ENCODE measurements at regions not wholly inside any gene's neighbourhood (a gene's known extent, or its start where the extent isn't known, plus 50 kb on each side); places are given as distances from the start of the nearest gene placed in this dataset.

GRCh38 chr6:97423190-97423589 lies 140.2 kb upstream of the MMS22L start:
- H3K4me1 ChIP-seq: peaks cover 5% of the 10 kb centered on the region
- no peaks in the 10 kb centered on the region for H3K36me3 Mint-ChIP-seq
- H3K9ac ChIP-seq: no peak overlapping the region
- no peaks in the 10 kb centered on the region for H4K20me1 ChIP-seq (ENCODE audit: low read depth)
- peaks cover 8% of the 10 kb centered on the region for H3K4me1 Mint-ChIP-seq
- H3K79me2 ChIP-seq (ENCODE audit: low read depth): no peaks in the 10 kb centered on the region
- no peaks in the 10 kb centered on the region for H3K36me3 ChIP-seq
- DNase-seq (ENCODE audit: low spot score): no peak
- H2AFZ ChIP-seq (replicated peaks): no peak overlapping the region
- no peaks in the 10 kb centered on the region for H3K9me3 ChIP-seq (ENCODE audit: low read depth)
- peaks cover 5% of the 10 kb centered on the region for H3K27me3 ChIP-seq
- H3K27me3 Mint-ChIP-seq (ENCODE audit: insufficient read depth, low read depth): no peaks in the 10 kb centered on the region
- H3K27ac ChIP-seq: no peak overlapping the region
- H3K9me3 Mint-ChIP-seq: peaks cover 11% of the 10 kb centered on the region
- H3K4me2 ChIP-seq: no peak overlapping the region
- no peak overlapping the region for H3K27ac Mint-ChIP-seq
- no peak overlapping the region for H3K4me3 Mint-ChIP-seq
- H3K4me3 ChIP-seq: no peak overlapping the region
- TF ChIP-seq, protein P1, sequence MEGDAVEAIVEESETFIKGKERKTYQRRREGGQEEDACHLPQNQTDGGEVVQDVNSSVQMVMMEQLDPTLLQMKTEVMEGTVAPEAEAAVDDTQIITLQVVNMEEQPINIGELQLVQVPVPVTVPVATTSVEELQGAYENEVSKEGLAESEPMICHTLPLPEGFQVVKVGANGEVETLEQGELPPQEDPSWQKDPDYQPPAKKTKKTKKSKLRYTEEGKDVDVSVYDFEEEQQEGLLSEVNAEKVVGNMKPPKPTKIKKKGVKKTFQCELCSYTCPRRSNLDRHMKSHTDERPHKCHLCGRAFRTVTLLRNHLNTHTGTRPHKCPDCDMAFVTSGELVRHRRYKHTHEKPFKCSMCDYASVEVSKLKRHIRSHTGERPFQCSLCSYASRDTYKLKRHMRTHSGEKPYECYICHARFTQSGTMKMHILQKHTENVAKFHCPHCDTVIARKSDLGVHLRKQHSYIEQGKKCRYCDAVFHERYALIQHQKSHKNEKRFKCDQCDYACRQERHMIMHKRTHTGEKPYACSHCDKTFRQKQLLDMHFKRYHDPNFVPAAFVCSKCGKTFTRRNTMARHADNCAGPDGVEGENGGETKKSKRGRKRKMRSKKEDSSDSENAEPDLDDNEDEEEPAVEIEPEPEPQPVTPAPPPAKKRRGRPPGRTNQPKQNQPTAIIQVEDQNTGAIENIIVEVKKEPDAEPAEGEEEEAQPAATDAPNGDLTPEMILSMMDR (IDR thresholded peaks at IDR 0.05): no peak
- TF ChIP-seq EZH2 (IDR thresholded peaks at IDR 0.05): no peak
- TF ChIP-seq EZH2phosphoT487 (IDR thresholded peaks at IDR 0.05): no peak
- no peaks in the 10 kb centered on the region for H3F3A ChIP-seq (ENCODE audit: low read depth)

DNA sequence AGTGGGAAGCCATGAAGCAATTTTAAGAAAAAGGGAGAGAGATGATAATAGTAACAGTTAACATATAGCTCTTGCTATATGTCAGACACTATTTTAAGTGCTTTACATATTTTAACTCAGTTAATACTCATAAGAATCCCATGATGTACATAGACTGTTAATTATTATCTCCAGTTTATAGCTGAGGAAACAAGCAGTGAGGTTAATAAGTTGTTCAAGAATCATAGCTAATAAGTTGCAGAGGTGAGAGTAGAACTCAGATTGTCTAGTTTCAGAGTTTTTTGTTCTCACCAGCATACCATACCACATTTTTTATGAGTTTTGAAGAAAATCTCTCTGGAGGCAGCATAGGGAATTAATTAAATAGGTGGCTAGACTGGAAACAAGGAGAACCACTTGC lies 144.6 kb upstream of the MMS22L start:
- TF ChIP-seq, protein P1 (IDR thresholded peaks at IDR 0.05): no peak
- TF ChIP-seq EZH2 (IDR thresholded peaks at IDR 0.05) (no peak), EZH2phosphoT487 (IDR thresholded peaks at IDR 0.05) (no peak)

GRCh38 chr6:97437087-97437486 lies 154.1 kb upstream of the MMS22L start:
- peak; percentile 54 for DNase-seq (ENCODE audit: low spot score)
- no peak overlapping the region for H3K4me3 Mint-ChIP-seq
- H4K20me1 ChIP-seq (ENCODE audit: low read depth): no peaks in the 10 kb centered on the region
- no peak overlapping the region for H3K27ac ChIP-seq
- H3K4me2 ChIP-seq: no peak overlapping the region
- H3K79me2 ChIP-seq (ENCODE audit: low read depth): no peaks in the 10 kb centered on the region
- TF ChIP-seq EZH2phosphoT487 (IDR thresholded peaks at IDR 0.05): no peak
- TF ChIP-seq, protein P1 (IDR thresholded peaks at IDR 0.05): peak; percentile 86
- TF ChIP-seq EZH2 (IDR thresholded peaks at IDR 0.05): no peak
- no peaks in the 10 kb centered on the region for H3K27me3 ChIP-seq
- no peaks in the 10 kb centered on the region for H3F3A ChIP-seq (ENCODE audit: low read depth)
- H2AFZ ChIP-seq (replicated peaks): no peak overlapping the region
- no peak overlapping the region for H3K9ac ChIP-seq
- peaks cover 2% of the 10 kb centered on the region for H3K27me3 Mint-ChIP-seq (ENCODE audit: insufficient read depth, low read depth)
- H3K4me3 ChIP-seq: no peak overlapping the region
- no peaks in the 10 kb centered on the region for H3K36me3 Mint-ChIP-seq
- H3K9me3 Mint-ChIP-seq: no peaks in the 10 kb centered on the region
- no peaks in the 10 kb centered on the region for H3K36me3 ChIP-seq
- H3K4me1 Mint-ChIP-seq: peaks cover 9% of the 10 kb centered on the region
- H3K4me1 ChIP-seq: no peaks in the 10 kb centered on the region
- H3K27ac Mint-ChIP-seq: no peak overlapping the region
- no peaks in the 10 kb centered on the region for H3K9me3 ChIP-seq (ENCODE audit: low read depth)

More for the DNA sequence above, 144.6 kb upstream of the MMS22L start:
- Histone ChIP-seq H3K79me2 (ENCODE audit: low read depth) (no peaks in the 10 kb centered on the region), H3K27ac (no peak overlapping the region), H3F3A (ENCODE audit: low read depth) (no peaks in the 10 kb centered on the region), H3K9ac (no peak overlapping the region), H4K20me1 (ENCODE audit: low read depth) (no peaks in the 10 kb centered on the region), H2AFZ (replicated peaks) (no peak overlapping the region), H3K36me3 (no peaks in the 10 kb centered on the region), H3K4me2 (no peak overlapping the region), H3K4me1 (no peaks in the 10 kb centered on the region), H3K9me3 (ENCODE audit: low read depth) (no peaks in the 10 kb centered on the region), H3K4me3 (no peak overlapping the region), H3K27me3 (no peaks in the 10 kb centered on the region)
- peaks cover under 1% of the 10 kb centered on the region for H3K4me1 Mint-ChIP-seq
- H3K27me3 Mint-ChIP-seq (ENCODE audit: insufficient read depth, low read depth): no peaks in the 10 kb centered on the region
- DNase-seq (ENCODE audit: low spot score): no peak
- no peaks in the 10 kb centered on the region for H3K36me3 Mint-ChIP-seq
- no peak overlapping the region for H3K4me3 Mint-ChIP-seq
- H3K9me3 Mint-ChIP-seq: no peaks in the 10 kb centered on the region
- no peak overlapping the region for H3K27ac Mint-ChIP-seq

All from neural progenitor cell (in vitro differentiated cells).